OCI-LY1 (cell line): ENCODE measurements at regions not wholly inside any gene's neighbourhood (a gene's known extent, or its start where the extent isn't known, plus 50 kb on each side); places are given as distances from the start of the nearest gene placed in this dataset.
"Not testable (repeated sequence)": the region's sequence is repeated elsewhere in the genome, so short reads cannot be mapped to it uniquely, and the experiment has no call there.

Experiments used
- CTCF ChIP-seq: fragments of 200-600 bp; sonication (generic), shearing (Covaris generic); IDR thresholded peaks from 2 replicates; pipeline ENCODE4 v1.5.1; 2017; ENCODE audit warnings: mild to moderate bottlenecking, antibody characterized with exemption, low read length, moderate library complexity, mixed read lengths
- EZH2 ChIP-seq: fragments of 200-600 bp; sonication (generic), shearing (Covaris generic); IDR thresholded peaks from 2 replicates; pipeline ENCODE4 v1.8.0; 2017; ENCODE audit warnings: borderline replicate concordance, mixed run types, mild to moderate bottlenecking, antibody characterized with exemption, low read length, moderate library complexity, mixed read lengths

- TF ChIP-seq CTCF, EZH2: not testable (repeated sequence)
These were observed 115.9 kb downstream of the NPIPA5 start for GRCh38 chr16:15262212-15262611.
